Limb (tissue), 2 donors: ENCODE measurements at regions not wholly inside any gene's neighbourhood (a gene's known extent, or its start where the extent isn't known, plus 50 kb on each side); places are given as distances from the start of the nearest gene placed in this dataset.

ENCODE experiments used
- DNase-seq, 2 donors: peaks; one replicate each; pipeline ENCODE4 v3.0.0-alpha.2; 2016; ENCODE audit errors: extremely low spot score in 2 of 2

DNA sequence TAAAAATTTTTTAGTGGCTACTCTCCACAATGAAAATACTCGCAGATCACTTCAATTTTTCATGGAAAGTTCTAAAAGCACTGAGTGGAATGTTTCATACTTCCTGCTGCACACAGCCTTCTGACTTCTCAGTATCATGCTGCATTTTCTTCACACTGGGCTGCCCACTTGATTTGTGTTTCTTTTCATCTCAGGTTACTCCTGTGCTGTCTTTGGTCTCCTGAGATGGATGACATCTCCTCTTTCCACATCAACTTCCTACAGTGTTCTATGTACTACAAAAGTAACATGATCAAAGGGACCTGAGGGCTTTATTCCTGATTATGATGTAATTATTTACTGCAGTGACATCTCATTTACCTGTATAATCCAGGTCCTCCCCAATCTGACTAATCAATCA lies 927.7 kb downstream of the ROBO2 start:
- DNase-seq: no peak

DNA sequence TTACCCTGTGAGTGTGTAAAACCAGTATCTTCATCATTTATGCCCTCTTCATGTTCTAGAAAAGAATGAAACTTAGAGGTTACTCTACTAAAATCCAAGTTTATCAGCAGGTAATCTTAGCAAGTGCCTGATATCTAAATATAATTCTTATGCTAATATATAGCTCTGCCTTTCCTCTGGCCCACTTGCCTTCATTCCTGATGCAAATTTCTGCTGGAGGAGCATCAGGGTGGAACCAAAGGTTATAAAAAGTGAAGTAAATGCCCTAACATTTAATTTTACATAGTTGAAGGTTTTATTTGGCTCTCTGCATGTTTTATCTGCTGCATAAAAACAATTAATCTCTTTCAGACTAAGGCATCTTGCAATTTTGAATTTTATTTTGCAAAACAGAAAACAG lies 936.2 kb downstream of the ROBO2 start:
- DNase-seq: no peak

DNA sequence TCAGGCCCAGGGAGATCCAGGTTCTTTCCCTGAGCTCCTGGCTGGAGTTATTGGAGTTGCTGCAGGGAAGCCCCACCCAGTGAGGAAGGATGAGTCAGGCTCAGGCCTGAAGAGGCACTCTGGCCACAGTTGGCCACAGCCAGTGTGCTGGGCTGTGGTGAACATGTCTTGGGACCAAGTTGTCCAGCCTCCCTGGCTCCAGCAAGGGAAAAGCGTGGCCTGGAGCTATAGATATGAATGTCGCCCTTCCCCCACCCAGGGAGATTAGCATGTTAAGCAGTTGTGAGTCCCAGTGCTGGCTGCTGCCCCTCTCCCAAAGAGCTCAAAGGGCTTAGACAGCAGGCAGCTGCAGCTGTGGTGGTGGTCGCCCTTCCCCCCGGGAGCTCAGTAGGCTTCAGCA lies 963.2 kb downstream of the ROBO2 start:
- DNase-seq: no peak

DNA sequence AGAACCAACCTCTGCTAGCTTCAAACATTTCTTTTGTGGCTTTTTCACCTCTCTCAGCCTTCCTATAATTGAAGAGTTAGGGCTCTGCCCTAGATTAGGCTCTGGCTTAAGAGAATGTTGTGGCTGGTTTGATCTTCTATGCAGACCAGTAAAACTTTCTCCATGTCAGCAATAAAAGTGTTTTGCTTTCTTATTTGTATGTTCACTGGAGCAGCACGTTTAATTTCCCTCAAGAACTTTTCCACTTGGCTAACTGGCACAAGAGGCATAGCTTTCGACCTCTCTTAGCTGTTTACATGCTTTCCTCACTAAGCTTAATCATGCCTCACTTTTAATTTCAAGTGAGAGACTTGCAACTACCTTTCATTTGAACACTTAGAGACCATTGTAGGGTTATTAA lies 964.7 kb downstream of the ROBO2 start:
- no peak for DNase-seq

DNA sequence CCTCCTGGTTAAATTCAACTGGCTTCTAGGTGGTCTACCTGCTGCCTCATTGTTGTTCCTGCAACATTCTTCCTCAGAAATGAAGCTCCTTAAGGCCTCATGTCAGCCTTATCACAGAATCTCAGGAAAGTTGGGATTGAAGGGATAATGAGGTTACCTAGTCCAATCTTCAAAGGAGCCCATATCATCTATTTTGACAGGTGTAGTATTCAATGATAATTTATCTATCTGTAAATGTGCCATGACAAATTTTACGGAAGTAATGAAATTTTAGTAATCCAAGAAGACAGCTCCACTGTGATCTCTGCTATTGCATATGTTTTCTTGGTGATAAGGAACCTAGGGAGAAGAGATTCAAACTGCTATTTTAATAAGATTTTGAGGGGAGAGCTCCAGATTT lies 973.8 kb downstream of the ROBO2 start:
- DNase-seq: no peak

DNA sequence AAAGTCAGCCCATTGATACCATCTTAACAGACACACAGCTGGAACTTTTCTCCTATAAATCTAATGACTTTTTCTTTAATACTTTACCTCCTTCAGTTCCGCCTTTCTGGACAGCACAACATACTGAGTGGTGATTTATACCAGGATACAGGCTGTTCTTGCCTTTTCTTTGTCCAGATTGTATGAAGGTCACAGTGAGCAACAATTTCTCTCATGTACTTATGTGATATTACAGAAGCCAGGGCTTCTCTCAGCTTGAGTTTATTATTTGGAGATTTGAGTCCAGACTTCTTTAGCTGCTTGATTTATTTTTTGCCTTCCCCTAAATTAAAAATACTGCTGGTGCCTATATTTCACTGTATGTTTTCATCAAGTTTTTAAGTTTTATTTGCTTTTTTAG lies 976.0 kb downstream of the ROBO2 start:
- DNase-seq: no peak

DNA sequence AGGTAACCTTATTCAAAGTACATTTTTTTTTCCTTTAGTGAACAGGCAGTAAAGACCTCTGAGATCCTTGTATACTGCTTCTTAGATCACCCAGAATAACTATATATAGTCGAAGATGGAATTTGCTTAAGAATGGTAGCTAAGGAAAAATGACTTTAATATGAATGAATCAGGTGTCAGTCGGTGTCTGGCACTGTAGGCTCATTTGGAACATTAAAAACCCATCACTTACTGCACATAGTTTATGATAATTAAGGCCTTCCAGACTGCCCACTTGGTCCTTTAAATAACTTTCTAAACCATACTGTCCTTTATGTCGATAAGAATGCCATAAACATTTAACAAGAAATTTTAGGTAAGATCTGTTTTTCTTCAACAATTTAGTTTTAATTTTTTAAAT lies 981.8 kb downstream of the ROBO2 start:
- DNase-seq: no peak

DNA sequence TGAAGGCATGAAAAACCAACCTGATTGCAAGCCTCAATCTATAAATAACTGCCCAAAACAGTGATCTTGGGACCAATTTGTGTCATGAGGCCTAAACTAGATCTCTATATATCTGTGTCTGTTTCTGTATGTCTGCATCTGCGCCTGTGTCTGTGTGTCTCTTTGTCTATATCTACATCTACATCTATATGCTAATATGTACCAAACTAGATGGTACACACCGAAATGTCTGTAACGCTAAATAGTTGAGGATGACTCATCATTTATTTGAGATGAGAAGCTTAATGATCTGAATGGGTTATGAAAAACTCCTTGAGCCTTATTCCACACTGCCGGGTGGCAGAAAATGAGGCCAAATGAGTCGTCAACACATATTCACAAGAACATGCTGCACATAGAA lies 982.3 kb downstream of the ROBO2 start:
- no peak for DNase-seq

DNA sequence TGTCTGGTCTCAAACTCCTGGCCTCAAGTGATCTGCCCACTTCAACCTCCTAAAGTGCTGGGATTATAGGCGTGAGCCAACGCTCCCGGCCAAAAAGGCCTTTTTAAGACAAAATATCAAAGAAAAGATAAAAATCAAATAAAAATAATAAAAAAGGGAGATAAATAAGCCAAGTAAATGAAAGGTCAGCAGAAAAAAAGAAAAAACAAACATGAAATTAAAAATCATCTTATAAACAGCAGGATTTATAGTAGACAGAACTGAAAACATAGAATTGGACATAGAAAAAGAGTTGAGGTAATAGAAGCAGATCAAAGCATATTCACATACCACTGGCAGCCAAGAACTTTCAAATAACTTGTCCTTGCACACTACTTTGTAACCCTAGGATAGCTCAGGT lies 983.4 kb downstream of the ROBO2 start:
- no peak for DNase-seq

DNA sequence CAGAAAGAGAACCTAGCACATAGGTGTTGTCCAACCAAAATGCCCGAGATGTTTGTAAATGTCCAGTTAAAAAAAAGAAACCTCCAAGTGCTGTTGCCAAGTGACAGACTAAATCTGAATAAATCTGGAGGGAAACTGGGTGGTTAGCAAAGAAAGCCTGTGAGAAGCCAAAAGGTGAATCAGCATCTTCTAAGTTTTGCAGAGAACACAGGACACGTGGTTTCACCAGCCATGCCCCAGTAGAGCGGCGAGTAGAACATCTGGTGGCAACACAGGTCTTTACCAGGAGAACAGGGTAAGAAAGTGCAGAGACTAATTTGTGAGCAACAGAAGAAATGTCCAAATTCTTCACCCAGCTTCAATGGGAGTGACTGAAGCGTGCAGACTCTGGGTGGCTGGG lies 986.0 kb downstream of the ROBO2 start:
- DNase-seq: no peak

DNA sequence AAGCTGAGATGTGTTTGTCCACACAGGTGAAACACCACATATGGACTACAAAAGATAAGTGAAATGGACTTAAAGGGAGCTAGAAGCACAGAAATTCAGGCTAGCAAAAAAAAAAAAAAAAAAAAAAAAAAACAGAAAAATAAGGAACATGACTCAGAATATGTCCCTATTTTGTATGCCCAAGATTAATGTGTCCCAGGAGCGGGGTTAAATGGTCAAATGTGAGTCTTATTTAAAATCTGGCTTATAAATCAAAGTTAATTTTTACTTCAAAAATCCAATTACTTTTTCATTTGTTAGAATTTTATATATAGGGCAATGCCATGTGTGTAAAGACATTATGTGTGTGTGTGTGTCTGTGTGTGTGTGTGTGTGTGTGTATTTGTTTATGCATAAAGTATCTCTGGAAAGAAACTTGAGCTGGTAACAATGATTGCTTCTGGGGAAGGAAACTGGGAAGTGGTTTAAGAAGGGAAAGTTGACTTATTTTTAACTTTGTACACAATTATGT lies 986.5 kb downstream of the ROBO2 start:
- DNase-seq: no peak

DNA sequence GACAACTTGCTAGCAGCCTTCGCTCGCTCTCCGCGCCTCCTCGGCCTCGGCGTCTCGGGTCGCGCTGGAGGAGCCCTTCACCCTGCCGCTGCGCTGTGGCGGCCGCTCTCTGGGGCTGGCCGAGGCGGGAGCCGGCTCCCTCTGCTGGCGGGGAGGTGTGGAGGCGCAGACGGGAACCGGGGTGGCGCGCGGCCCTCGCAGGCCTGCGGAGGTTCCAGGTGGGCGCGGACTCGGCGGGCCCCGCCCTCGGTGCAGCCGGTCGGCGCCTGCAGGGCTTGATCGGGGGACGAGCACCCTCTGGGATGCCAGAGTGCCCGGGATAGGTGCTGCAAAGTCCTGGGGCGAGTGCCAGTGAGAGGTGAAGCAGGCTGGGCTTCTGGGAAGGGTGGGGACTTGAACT lies 989.9 kb downstream of the ROBO2 start:
- DNase-seq: no peak

DNA sequence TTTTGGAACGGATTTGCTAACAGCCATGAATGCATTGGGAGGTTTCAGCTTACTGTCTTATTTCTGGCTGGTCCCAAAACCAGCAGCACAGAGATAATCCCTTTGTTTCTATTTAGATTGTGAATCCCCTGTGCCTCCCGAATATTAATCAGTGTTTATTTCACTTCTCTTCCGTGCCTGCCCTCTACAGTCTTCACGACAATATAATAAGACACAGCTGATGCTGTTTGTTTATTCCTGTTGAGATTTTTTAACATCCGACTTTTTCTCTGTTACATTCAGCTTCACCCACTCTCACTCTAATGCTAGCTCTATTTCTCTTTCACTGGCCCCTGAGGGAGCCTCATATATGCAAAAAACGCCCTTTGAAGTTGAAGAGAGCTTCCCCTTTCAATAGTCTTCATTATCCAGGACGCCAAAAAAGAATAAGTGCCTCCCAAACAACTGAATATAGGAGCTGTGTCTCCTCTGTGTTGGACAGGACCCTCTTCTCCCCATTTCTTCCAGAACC lies 995.3 kb downstream of the ROBO2 start:
- DNase-seq: peak; percentile 25 to 58

DNA sequence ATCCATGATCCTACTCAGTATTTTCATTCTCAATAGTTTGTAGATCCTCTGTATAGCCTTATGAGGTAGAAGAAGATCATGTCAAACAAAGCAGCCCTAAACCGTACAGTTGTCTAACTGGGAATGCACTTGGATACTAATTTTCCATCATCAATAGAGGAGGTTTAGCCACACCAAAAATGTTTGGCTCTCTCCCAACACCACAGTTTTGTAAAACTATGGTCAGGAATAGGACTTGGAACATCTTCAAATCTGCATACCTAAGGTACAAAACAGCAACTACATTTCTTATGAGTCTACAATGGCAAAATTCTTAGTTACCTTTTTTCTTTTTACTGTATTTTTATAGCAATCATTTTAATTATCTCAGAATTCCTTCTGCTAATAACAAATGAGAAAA lies 1001.6 kb downstream of the ROBO2 start:
- DNase-seq: no peak

DNA sequence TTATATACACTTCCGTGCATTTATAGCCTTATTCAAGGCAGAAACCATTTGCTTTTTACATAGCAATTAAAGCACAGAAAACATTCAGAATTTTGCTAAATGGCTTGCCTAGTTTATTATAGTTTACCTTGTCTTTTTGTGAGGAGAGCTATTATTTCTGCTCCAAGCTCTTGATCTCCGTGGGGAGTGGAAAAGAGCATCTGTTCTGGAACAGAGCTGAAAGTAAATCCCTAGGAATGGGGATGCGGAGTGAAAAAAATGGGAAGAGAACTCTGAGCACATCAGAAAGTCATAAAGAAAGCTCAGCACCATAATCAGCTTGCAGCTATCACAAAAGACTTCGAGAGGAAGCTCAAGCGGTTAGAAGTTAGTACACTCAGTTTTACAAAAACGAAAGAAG lies 1006.7 kb downstream of the ROBO2 start:
- DNase-seq: no peak

DNA sequence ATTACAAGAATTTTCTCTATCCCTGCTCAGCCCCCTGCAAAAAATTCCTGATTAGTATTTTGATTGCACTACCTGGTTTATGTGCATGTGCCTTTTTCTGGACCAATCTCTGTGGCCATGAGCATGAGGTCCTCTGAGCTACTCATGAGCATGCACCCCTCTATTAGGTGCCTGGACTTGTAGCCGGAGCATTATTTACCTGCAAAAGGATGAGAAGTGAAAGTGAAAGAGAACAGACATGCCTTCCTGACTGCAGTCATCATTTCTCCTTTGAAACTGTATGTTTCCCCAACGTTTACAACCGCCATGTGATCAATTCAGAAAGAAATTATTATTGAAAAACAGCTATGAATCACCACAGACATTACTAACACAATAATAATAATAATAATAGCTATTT lies 1008.8 kb downstream of the ROBO2 start:
- DNase-seq: no peak

DNA sequence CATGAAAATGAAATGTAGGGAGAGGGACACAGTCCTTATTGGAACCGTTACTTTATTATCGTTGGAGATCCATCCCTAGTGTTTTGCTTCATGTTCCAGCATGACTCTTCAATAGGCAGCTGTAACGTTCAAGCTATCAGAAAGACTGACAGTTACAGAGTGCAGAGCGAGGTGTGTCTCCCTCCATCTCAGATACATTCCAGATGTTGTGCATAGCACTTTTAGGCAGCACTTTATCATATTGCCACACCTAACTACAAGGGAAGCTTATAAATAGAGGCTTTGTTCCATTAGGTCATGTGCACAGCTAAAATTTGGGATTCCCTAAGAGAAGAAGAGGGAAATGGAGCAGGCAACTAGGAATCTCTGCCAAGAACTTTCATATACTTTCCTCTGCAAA lies 1009.6 kb downstream of the ROBO2 start:
- peak in 1 of 2 donors; percentile 7 for DNase-seq

DNA sequence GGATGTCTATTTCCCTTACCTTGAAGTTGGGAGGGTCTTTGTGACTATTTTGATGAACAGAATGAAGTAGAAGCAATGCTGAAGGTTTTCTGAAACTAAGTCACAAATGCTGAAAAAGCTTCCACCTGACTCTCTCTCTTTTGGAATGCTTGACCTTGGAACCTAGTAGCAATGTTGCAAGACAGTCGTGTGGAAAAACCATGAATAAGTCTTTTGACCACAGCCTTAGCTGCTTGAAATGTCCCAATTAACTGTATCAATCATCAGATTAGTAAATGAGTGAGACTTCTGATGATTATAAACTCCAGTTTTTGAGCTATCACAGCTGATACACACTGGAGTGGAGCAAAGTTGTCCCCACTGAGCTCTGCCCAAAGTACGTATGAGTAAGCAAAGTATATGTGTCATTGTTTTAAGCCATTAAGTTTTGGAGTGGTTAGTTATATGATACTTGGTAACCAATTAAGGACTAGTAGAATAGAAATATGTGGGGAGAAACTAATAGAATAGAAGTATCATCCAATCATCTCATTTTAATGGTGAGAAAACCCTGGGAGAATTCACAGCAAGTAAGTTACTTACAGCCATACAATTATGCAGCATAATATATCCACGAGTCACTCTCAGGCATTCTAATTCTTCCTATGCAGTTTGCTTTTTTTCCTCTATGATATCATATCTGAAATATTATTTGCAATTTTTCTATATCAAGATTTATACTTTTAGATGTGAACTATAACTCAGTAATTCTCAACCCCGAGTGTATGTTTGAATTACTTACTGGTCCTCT lies 1010.6 kb downstream of the ROBO2 start:
- no peak for DNase-seq

DNA sequence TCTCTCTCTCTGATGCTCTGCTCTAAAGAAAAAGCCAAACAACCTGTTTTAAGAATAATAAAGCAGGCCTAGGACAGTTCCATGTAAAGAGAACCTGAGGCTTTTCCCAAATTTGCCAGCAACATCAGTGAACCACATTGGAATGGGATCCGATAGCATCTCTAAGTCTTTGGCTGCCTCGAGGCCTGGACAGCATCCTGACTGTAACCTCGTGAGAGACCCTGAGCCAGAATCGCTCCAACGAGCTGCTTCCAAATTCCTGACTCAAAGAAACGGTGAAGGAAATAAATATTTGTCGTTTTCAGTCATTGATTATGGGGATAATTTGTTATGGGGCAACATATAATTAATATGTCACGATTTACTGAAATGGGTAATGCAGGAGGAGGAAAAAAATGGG lies 1012.8 kb downstream of the ROBO2 start:
- DNase-seq: no peak

DNA sequence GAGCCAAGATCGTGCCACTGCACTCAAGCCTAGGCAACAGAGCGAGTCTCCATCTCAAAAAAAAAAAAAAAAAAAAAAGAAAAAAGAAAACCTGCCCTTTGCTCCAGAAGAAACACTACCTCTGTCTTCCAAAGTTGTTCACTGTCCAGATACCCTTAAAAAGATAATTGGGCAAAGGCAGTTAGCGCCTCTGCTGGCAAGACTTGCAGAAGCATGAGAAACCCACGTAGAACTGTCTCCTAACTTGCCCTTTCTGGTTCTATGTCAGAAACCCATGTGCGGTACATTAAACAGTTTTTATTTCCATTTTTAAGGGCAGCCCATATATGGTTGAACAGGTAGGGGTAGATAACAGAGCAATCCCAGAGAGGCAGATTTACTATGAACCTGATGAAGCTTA lies 1026.4 kb downstream of the ROBO2 start:
- no peak for DNase-seq

DNA sequence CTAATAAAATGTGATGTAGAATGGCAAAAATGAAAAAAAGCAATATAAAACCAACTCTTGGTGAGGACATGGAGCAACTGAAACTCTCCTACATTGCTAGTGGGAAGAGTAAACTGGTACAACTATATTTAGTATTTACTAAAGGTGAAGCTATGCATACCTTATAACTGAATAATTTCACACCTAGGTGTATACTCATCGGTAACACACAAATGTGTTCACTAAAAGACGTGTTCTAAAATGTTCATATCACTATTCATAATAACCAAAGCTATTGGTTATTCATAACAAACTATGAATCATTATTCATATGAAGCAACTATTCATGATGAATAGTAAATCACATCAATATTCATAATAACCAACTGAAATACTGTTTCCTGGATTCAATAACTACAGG lies 1030.3 kb downstream of the ROBO2 start:
- no peak for DNase-seq

DNA sequence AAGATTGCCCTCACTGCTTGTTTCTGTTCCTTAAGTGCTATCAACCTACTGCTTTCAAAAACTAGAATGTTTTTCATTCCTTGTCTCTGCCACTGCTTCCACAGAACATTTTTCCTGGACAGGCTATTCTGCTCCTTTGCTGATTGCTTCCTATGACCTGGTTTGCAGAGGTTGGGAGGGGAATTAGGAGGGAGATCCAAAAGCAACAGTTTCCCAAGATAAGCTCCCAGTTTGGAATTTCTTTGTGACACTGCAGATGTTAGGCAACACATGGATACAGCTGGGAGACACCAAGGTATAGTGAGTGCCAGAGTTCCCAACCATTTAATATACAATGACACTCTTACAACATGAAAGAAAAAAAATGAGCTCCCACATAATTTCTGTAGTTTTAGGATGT lies 1036.5 kb downstream of the ROBO2 start:
- DNase-seq: no peak

DNA sequence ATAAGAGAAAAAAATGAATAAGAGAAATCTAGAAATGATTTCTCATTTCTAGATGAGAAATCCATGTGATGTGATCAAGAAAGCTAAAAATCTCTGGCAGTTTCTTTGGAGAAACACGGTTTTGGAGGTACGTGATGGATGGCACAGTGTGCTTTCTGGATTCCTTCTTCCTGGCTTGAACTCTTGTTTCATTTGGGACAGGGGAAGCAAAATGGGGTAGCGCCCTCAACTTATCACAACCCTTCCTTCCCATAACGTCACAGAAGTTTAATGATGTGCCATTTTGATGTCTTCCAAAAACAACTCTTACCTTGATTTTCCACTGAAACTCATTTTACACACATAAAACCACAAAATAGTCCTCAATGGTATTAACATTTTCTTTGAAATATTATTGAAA lies 1037.3 kb downstream of the ROBO2 start:
- no peak for DNase-seq

DNA sequence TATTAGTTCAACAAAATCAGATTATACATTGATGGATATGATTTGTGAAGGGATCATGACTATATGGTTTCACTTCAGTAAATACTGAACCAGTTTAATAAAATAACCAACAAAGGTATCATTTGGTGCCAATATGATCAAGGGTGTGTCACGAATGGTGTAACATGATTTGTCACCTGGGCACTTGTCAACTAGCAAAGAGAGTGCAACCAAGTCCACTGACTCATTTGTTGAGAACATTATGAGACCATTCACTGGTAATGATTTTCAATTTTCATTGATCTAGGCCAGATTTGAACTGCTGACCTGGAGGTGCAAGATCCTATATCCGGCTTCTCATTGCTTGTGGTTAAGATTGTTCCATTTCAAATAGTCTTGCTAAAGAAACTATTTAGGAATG lies 1037.9 kb downstream of the ROBO2 start:
- no peak for DNase-seq
